Right atrium auricular region (tissue), 2 donors: ENCODE measurements at regions not wholly inside any gene's neighbourhood (a gene's known extent, or its start where the extent isn't known, plus 50 kb on each side); places are given as distances from the start of the nearest gene placed in this dataset.

Experiments
- DNase-seq: peaks from one replicate; pipeline ENCODE4 v3.0.0-alpha.2; 2019; ENCODE audit warnings: low spot score
- H3K27ac ChIP-seq, 2 donors: fragments of 200-600 bp; sonication (generic); 1 replicate in 1 of 2; 2 replicates in 1 of 2; pipeline ENCODE4 v1.5.1; 2016 to 2019
- H3K27me3 ChIP-seq, 2 donors: fragments of 200-600 bp; sonication (generic); one replicate each; pipeline versions ENCODE4 v1.5.1 to v1.6.0; 2017 to 2019
- H3K36me3 ChIP-seq: fragments of 200-600 bp; sonication (generic); one replicate; pipeline ENCODE4 v1.5.1; 2016
- H3K4me1 ChIP-seq, 2 donors: fragments of 200-600 bp; sonication (generic); one replicate each; pipeline versions ENCODE4 v1.5.1 to v1.6.0; 2017 to 2019
- H3K4me3 ChIP-seq, 2 donors: fragments of 200-600 bp; sonication (generic); 1 replicate in 1 of 2; 2 replicates in 1 of 2; pipeline ENCODE4 v1.5.1; 2017 to 2019; ENCODE audit warnings: mild to moderate bottlenecking in 1 of 2, moderate library complexity in 1 of 2
- H3K9me3 ChIP-seq, 2 donors: fragments of 200-600 bp; sonication (generic); one replicate each; pipeline ENCODE4 v1.5.1; 2019
- TF ChIP-seq, protein P1 (sequence below), 2 donors: fragments of 200-600 bp; sonication (generic); IDR thresholded peaks; one replicate each; pipeline ENCODE4 v1.5.1; 2019; ENCODE audit warnings: antibody characterized with exemption in 2 of 2

- no peak overlapping the region for H3K27ac ChIP-seq
- no peaks in the 10 kb centered on the region for H3K27me3 ChIP-seq
- H3K36me3 ChIP-seq, result no peaks in the 10 kb centered on the region
- TF ChIP-seq, protein P1, sequence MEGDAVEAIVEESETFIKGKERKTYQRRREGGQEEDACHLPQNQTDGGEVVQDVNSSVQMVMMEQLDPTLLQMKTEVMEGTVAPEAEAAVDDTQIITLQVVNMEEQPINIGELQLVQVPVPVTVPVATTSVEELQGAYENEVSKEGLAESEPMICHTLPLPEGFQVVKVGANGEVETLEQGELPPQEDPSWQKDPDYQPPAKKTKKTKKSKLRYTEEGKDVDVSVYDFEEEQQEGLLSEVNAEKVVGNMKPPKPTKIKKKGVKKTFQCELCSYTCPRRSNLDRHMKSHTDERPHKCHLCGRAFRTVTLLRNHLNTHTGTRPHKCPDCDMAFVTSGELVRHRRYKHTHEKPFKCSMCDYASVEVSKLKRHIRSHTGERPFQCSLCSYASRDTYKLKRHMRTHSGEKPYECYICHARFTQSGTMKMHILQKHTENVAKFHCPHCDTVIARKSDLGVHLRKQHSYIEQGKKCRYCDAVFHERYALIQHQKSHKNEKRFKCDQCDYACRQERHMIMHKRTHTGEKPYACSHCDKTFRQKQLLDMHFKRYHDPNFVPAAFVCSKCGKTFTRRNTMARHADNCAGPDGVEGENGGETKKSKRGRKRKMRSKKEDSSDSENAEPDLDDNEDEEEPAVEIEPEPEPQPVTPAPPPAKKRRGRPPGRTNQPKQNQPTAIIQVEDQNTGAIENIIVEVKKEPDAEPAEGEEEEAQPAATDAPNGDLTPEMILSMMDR (IDR thresholded peaks at IDR 0.05), result no peak
- no peak for DNase-seq
- no peak overlapping the region for H3K4me3 ChIP-seq
- no peaks in the 10 kb centered on the region for H3K4me1 ChIP-seq
- H3K9me3 ChIP-seq, result no peaks in the 10 kb centered on the region
Measured at GRCh38 chr9:104287253-104287878, 193.3 kb downstream of the SMC2 start.

- TF ChIP-seq, protein P1 (IDR thresholded peaks at IDR 0.05), result no peak
- Histone ChIP-seq H3K4me1 (no peaks in the 10 kb centered on the region), H3K27ac (no peak overlapping the region)
Measured at GRCh38 chr9:104293877-104294276, 199.8 kb downstream of the SMC2 start.

GRCh38 chr9:104300124-104300523 lies 203.9 kb upstream of the OR13F1 start:
- H3K27ac ChIP-seq, result no peak overlapping the region
- TF ChIP-seq, protein P1 (IDR thresholded peaks at IDR 0.05), result no peak
- no peak overlapping the region for H3K4me3 ChIP-seq
- H3K9me3 ChIP-seq, result no peaks in the 10 kb centered on the region
- DNase-seq, result no peak
- no peaks in the 10 kb centered on the region for H3K36me3 ChIP-seq
- no peaks in the 10 kb centered on the region for H3K4me1 ChIP-seq
- H3K27me3 ChIP-seq, result no peaks in the 10 kb centered on the region

More at GRCh38 chr9:104293877-104294276, 199.8 kb downstream of the SMC2 start:
- Histone ChIP-seq H3K4me3 (no peak overlapping the region), H3K9me3 (no peaks in the 10 kb centered on the region), H3K36me3 (no peaks in the 10 kb centered on the region), H3K27me3 (no peaks in the 10 kb centered on the region)
- no peak for DNase-seq

DNA sequence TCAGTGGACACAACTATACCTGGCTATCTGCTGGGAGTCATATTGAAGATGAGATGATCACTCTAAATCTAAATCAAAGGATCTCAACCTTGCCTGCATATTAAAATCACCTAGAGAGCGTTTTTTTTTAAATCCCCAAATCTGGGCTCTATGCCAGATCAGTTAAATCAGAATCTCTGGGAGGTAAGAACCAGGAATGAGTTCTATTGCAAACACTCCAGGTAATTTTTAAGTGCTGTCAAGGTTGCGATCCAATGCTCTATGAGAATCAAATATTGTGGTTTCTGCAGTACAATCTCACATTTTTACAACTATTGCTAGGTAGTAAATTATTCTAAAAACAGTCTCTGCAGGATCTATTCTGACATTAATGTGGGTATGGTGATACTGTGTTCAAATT lies 202.3 kb upstream of the OR13F1 start:
- no peak overlapping the region for H3K4me3 ChIP-seq
- H3K4me1 ChIP-seq, result no peaks in the 10 kb centered on the region
- H3K27me3 ChIP-seq, result no peaks in the 10 kb centered on the region
- DNase-seq, result no peak
- H3K27ac ChIP-seq, result no peak overlapping the region
- peaks cover 0 to 5% of the 10 kb centered on the region in 2 donors for H3K9me3 ChIP-seq
- TF ChIP-seq, protein P1 (IDR thresholded peaks at IDR 0.05), result no peak
- no peaks in the 10 kb centered on the region for H3K36me3 ChIP-seq

GRCh38 chr9:104302775-104303174 lies 201.3 kb upstream of the OR13F1 start:
- TF ChIP-seq, protein P1 (IDR thresholded peaks at IDR 0.05), result no peak
- Histone ChIP-seq H3K27me3 (no peaks in the 10 kb centered on the region), H3K4me3 (no peak overlapping the region), H3K27ac (no peak overlapping the region), H3K4me1 (no peaks in the 10 kb centered on the region), H3K9me3 (peaks cover 0 to 5% of the 10 kb centered on the region in 2 donors), H3K36me3 (no peaks in the 10 kb centered on the region)
- no peak for DNase-seq

- H3K27me3 ChIP-seq, result no peaks in the 10 kb centered on the region
- no peaks in the 10 kb centered on the region for H3K4me1 ChIP-seq
- H3K4me3 ChIP-seq, result no peak overlapping the region
- peaks cover 0 to 5% of the 10 kb centered on the region in 2 donors for H3K9me3 ChIP-seq
- H3K27ac ChIP-seq, result no peak overlapping the region
- no peak for DNase-seq
- TF ChIP-seq, protein P1 (IDR thresholded peaks at IDR 0.05), result no peak
- H3K36me3 ChIP-seq, result no peaks in the 10 kb centered on the region
Measured at GRCh38 chr9:104304925-104305324, 199.1 kb upstream of the OR13F1 start.
